Endothelial cell of umbilical vein (primary cell): ENCODE measurements at regions not wholly inside any gene's neighbourhood (a gene's known extent, or its start where the extent isn't known, plus 50 kb on each side); places are given as distances from the start of the nearest gene placed in this dataset.

Experiments used
- BruUV-seq: library from RNA; stranded (reverse); fragments of 400-500 nt; replicated peaks from 2 replicates; lab custom pipeline; 2021; lab: Mats Ljungman, UMichigan
- CTCF ChIA-PET: fragments of 300-600, 350-600 bp; sonication (Branson Sonifier 250); formaldehyde crosslinking; loops from one replicate; lab custom pipeline; 2021; ENCODE audit warnings: antibody characterized with exemption, inconsistent platforms; lab: Charles Lee
- POLR2A ChIA-PET: fragments of 300-600, 350-600 bp; sonication (Branson Sonifier 250); formaldehyde crosslinking; loops from one replicate; lab custom pipeline; 2021; ENCODE audit warnings: antibody characterized with exemption, inconsistent platforms; lab: Charles Lee
- DNase-seq: peaks from one replicate; pipeline ENCODE4 v3.0.0-alpha.2; 2011; ENCODE audit warnings: low read depth, low spot score
- FAIRE-seq: peaks from 2 replicates; lab custom pipeline; 2011; peaks lifted over from hg19 to GRCh38; lab: Jason Lieb, UNC
- H2AFZ ChIP-seq: 2 replicates; pipeline ENCODE4 v1.6.0; 2012; ENCODE audit warnings: low read depth, low read length, control low read depth, inconsistent platforms
- H3K27ac ChIP-seq: 2 replicates; pipeline ENCODE4 v1.5.1; 2011; ENCODE audit warnings: low read depth, mild to moderate bottlenecking, control low read depth, low read length, moderate library complexity; ENCODE audit not compliant: insufficient read depth
- H3K27me3 ChIP-seq, 2 experiments: 2 replicates each; pipeline versions ENCODE4 v1.6.0 to v1.6.1; 2011; ENCODE audit warnings: low read length in 2 of 2, mixed read lengths in 1 of 2; ENCODE audit not compliant: control insufficient read depth in 2 of 2, insufficient read depth in 2 of 2
- H3K36me3 ChIP-seq, 2 experiments: 2 replicates in 1 of 2; 3 replicates in 1 of 2; pipeline ENCODE4 v1.5.1; 2011; ENCODE audit warnings: low read length in 2 of 2, mild to moderate bottlenecking in 1 of 2, moderate library complexity in 1 of 2; ENCODE audit not compliant: control insufficient read depth in 2 of 2, insufficient read depth in 2 of 2; ENCODE audit errors: extremely low read depth in 1 of 2
- H3K4me1 ChIP-seq: 3 replicates; pipeline ENCODE4 v1.5.1; 2011; ENCODE audit warnings: mild to moderate bottlenecking, low read length; ENCODE audit not compliant: control insufficient read depth, insufficient read depth; ENCODE audit errors: extremely low read depth
- H3K4me2 ChIP-seq: 2 replicates; pipeline ENCODE4 v1.6.1; 2011; ENCODE audit warnings: low read length, control low read depth, mixed read lengths; ENCODE audit not compliant: insufficient read depth
- H3K4me3 ChIP-seq, 3 experiments: fragments of 200-600 bp in 1 of 3; sonication (generic), shearing (Covaris generic) in 1 of 3; replicated peaks in 1 of 3; 2 replicates each; pipeline ENCODE4 v1.5.1; 2011 to 2016; ENCODE audit warnings: control low read depth in 3 of 3, low read length in 3 of 3, mild to moderate bottlenecking in 2 of 3, inconsistent platforms in 1 of 3, low read depth in 1 of 3, moderate library complexity in 1 of 3; ENCODE audit not compliant: insufficient read depth in 1 of 3
- H3K79me2 ChIP-seq: 2 replicates; pipeline ENCODE4 v1.6.0; 2012; ENCODE audit warnings: low read length, inconsistent platforms; ENCODE audit not compliant: control insufficient read depth, insufficient read depth
- H3K9ac ChIP-seq: replicated peaks from 2 replicates; pipeline ENCODE3; 2011; ENCODE audit warnings: low read length, control low read depth; ENCODE audit not compliant: insufficient read depth; ENCODE audit errors: extremely low read depth
- H3K9me1 ChIP-seq: replicated peaks from 3 replicates; pipeline ENCODE4 v1.6.0; 2011; ENCODE audit warnings: mild to moderate bottlenecking, low read length; ENCODE audit not compliant: control insufficient read depth, insufficient read depth; ENCODE audit errors: extremely low read depth
- H3K9me3 ChIP-seq: replicated peaks from 2 replicates; pipeline ENCODE4 v1.5.1; 2012; ENCODE audit warnings: low read length, inconsistent platforms; ENCODE audit not compliant: control insufficient read depth, insufficient read depth
- H4K20me1 ChIP-seq: replicated peaks from 2 replicates; pipeline ENCODE3; 2011; ENCODE audit warnings: mild to moderate bottlenecking, low read length; ENCODE audit not compliant: control insufficient read depth, insufficient read depth; ENCODE audit errors: extremely low read depth
- EZH2 ChIP-seq: IDR thresholded peaks from 2 replicates; pipeline ENCODE4 v1.6.1; 2012; ENCODE audit warnings: borderline replicate concordance, low read depth, mild to moderate bottlenecking, moderate library complexity, low read length, inconsistent platforms; ENCODE audit not compliant: severe bottlenecking
- FOS ChIP-seq: IDR thresholded peaks from 2 replicates; pipeline ENCODE4 v1.6.1; 2011; ENCODE audit warnings: mild to moderate bottlenecking, low read length, moderate library complexity, borderline replicate concordance; ENCODE audit not compliant: insufficient read depth
- GATA2 ChIP-seq: IDR thresholded peaks from 2 replicates; pipeline ENCODE4 v1.7.0; 2011; ENCODE audit warnings: low read depth, mild to moderate bottlenecking, moderate library complexity, mixed read lengths, low read length; ENCODE audit not compliant: insufficient read length, insufficient read depth
- JUN ChIP-seq: IDR thresholded peaks from 2 replicates; pipeline ENCODE4 v1.6.1; 2011; ENCODE audit warnings: borderline replicate concordance, low read depth; ENCODE audit not compliant: insufficient read length, insufficient read depth
- MYC ChIP-seq: IDR thresholded peaks from one replicate; pipeline ENCODE4 v1.6.1; 2011; ENCODE audit warnings: mild to moderate bottlenecking, low read depth, low read length
- POLR2A ChIP-seq: IDR thresholded peaks from 2 replicates; pipeline ENCODE4 v1.6.1; 2012; ENCODE audit warnings: low read depth, mild to moderate bottlenecking, control low read depth, low read length
- POLR2AphosphoS5 ChIP-seq: IDR thresholded peaks from 2 replicates; pipeline ENCODE4 v1.6.1; 2012; ENCODE audit warnings: low read depth, mild to moderate bottlenecking, control low read depth, low read length, moderate library complexity; ENCODE audit not compliant: insufficient read depth
- dilution Hi-C: fragments of 300-500 bp; cut with MboI; formaldehyde crosslinking; loops from one replicate; pipeline ENCODE4 v1.15.0; 2019; ENCODE audit warnings: low sequenced_read_pairs; ENCODE audit not compliant: extremely low pct_ligation_motif_present
- intact Hi-C: fragments of 100-400 bp; cut with micrococcal nuclease; formaldehyde crosslinking; loops from one replicate; pipeline ENCODE4 v1.10.0; 2022
- TF ChIP-seq, protein P1 (sequence below), 2 donors: IDR thresholded peaks; 1 replicate in 1 of 2; 2 replicates in 1 of 2; pipeline ENCODE4 v1.5.1; 2011; ENCODE audit warnings: low read length in 2 of 2, mild to moderate bottlenecking in 2 of 2, moderate library complexity in 2 of 2, control low read depth in 1 of 2, inconsistent platforms in 1 of 2, low read depth in 1 of 2; ENCODE audit not compliant: insufficient read depth in 1 of 2; ENCODE audit errors: extremely low read depth in 1 of 2
- TF ChIP-seq, protein P2 (sequence below): IDR thresholded peaks from 2 replicates; pipeline ENCODE4 v1.6.1; 2011; ENCODE audit not compliant: insufficient read depth, insufficient read length

DNA sequence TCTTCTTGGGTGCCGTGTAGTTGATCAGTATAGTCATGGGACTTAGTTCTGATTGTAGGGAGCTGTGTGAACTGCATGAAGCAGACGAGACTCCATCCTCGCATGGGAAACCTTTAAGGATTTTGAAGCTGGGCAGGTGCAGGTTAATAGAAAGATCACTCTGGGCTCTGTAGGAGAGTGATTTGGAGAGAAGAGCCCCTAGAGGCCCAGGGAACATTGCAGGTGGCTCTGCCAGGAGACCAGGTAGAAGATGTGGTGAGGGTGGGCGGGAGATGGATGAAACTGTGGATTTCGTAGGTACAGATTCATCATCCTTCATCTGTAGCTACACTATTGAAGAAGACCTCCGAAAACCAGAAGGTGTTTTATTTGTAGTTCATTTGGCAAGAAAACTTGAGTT lies 53.3 kb downstream of the UTRN start:
- Histone ChIP-seq H3K27ac (no peak overlapping the region), H2AFZ (no peak overlapping the region), H3K9ac (no peak overlapping the region), H3K4me1 (peaks cover 26% of the 10 kb centered on the region), H4K20me1 (peaks cover 2% of the 10 kb centered on the region), H3K79me2 (peaks cover 49% of the 10 kb centered on the region), H3K4me3 (no peak overlapping the region), H3K27me3 (no peaks in the 10 kb centered on the region), H3K9me3 (no peaks in the 10 kb centered on the region), H3K4me2 (no peak overlapping the region), H3K36me3 (no peaks in the 10 kb centered on the region), H3K9me1 (no peaks in the 10 kb centered on the region)
- POLR2A ChIA-PET: no interaction called here
- CTCF ChIA-PET: no interaction called here
- TF ChIP-seq MYC (no peak), POLR2AphosphoS5 (no peak), GATA2 (no peak), POLR2A (no peak), FOS (no peak), JUN (no peak), EZH2 (no peak)
- TF ChIP-seq, protein P1, sequence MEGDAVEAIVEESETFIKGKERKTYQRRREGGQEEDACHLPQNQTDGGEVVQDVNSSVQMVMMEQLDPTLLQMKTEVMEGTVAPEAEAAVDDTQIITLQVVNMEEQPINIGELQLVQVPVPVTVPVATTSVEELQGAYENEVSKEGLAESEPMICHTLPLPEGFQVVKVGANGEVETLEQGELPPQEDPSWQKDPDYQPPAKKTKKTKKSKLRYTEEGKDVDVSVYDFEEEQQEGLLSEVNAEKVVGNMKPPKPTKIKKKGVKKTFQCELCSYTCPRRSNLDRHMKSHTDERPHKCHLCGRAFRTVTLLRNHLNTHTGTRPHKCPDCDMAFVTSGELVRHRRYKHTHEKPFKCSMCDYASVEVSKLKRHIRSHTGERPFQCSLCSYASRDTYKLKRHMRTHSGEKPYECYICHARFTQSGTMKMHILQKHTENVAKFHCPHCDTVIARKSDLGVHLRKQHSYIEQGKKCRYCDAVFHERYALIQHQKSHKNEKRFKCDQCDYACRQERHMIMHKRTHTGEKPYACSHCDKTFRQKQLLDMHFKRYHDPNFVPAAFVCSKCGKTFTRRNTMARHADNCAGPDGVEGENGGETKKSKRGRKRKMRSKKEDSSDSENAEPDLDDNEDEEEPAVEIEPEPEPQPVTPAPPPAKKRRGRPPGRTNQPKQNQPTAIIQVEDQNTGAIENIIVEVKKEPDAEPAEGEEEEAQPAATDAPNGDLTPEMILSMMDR (IDR thresholded peaks at IDR 0.05; ENCODE audit: extremely low read depth in 1 of 2, insufficient read depth in 1 of 2, low read depth in 1 of 2, low read length in 2 of 2): no peak
- TF ChIP-seq, protein P2, sequence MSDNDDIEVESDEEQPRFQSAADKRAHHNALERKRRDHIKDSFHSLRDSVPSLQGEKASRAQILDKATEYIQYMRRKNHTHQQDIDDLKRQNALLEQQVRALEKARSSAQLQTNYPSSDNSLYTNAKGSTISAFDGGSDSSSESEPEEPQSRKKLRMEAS: no peak
- dilution Hi-C loops: no loop called here
- DNase-seq: no peak
- no TSS peak for BruUV-seq
- no peak for FAIRE-seq
- intact Hi-C loops: no loop called here
